Cardiac fibroblast (primary cell): ENCODE measurements at regions not wholly inside any gene's neighbourhood (a gene's known extent, or its start where the extent isn't known, plus 50 kb on each side); places are given as distances from the start of the nearest gene placed in this dataset.

Experiments
- DNase-seq, 2 donors: peaks; one replicate each; pipeline versions ENCODE4 v3.0.0 to v3.0.0-alpha.2; 2010; ENCODE audit warnings: low read depth in 2 of 2
- H3K4me3 ChIP-seq, 2 donors: replicated peaks in 1 of 2; 1 replicate in 1 of 2; 2 replicates in 1 of 2; pipeline ENCODE4 v1.5.1; 2011; ENCODE audit warnings: low read depth in 2 of 2, low read length in 2 of 2, mild to moderate bottlenecking in 2 of 2, moderate library complexity in 1 of 2
- TF ChIP-seq, protein P1 (sequence below): IDR thresholded peaks from one replicate; pipeline ENCODE4 v1.5.1; 2011; ENCODE audit warnings: low read depth, mild to moderate bottlenecking, low read length, inconsistent platforms

GRCh38 chr20:6845141-6845540, 77.7 kb downstream of the BMP2 start:
- no peak overlapping the region for H3K4me3 ChIP-seq
- no peak for DNase-seq
- TF ChIP-seq, protein P1, sequence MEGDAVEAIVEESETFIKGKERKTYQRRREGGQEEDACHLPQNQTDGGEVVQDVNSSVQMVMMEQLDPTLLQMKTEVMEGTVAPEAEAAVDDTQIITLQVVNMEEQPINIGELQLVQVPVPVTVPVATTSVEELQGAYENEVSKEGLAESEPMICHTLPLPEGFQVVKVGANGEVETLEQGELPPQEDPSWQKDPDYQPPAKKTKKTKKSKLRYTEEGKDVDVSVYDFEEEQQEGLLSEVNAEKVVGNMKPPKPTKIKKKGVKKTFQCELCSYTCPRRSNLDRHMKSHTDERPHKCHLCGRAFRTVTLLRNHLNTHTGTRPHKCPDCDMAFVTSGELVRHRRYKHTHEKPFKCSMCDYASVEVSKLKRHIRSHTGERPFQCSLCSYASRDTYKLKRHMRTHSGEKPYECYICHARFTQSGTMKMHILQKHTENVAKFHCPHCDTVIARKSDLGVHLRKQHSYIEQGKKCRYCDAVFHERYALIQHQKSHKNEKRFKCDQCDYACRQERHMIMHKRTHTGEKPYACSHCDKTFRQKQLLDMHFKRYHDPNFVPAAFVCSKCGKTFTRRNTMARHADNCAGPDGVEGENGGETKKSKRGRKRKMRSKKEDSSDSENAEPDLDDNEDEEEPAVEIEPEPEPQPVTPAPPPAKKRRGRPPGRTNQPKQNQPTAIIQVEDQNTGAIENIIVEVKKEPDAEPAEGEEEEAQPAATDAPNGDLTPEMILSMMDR, result no peak

DNA sequence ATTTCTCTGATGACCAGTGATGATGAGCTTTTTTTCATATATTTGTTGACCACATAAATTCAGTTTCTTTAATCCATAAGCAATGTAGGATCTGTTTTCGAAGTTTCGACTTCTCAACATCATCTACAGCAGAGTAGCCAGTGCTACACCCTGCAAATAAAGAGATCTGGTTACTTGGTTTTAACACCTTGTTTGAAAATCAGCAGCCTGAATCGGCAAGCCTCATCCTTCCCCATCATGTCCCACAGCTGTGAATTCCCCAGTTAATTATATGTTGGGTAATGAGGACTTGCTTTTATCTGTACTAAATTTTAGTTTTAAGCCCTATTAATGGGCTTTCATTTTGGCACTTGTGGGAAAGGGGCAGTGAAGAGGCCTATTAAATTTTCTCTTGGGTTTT, 80.6 kb downstream of the BMP2 start:
- TF ChIP-seq, protein P1, result no peak
- DNase-seq, result no peak

GRCh38 chr20:6848992-6849391, 81.5 kb downstream of the BMP2 start:
- DNase-seq, result no peak
- no peak overlapping the region for H3K4me3 ChIP-seq
- TF ChIP-seq, protein P1, result no peak

More for the DNA sequence above, 80.6 kb downstream of the BMP2 start:
- no peak overlapping the region for H3K4me3 ChIP-seq

- no peak overlapping the region for H3K4me3 ChIP-seq
- no peak for DNase-seq
These were observed 83.7 kb downstream of the BMP2 start for GRCh38 chr20:6851136-6851535.

DNA sequence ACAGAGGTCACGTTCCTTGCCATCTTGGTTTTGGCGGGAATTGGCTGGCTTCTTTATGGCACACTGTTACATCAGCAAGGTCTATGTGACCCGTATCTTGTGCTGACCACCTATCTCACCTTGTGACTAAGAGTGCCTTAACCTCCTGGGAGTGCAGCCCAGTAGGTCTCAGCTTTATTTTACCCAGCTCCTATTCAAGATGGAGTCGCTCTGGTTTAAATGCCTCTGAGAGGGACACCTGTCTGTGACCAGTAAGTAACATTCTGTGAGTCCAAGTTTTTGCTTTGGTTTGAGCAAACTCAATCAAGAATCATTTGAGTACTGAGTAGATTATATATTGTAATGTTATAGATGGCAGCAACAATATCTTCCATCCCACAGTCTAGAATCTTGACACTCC, 85.0 kb downstream of the BMP2 start:
- H3K4me3 ChIP-seq, result no peak overlapping the region
- TF ChIP-seq, protein P1, result no peak
- DNase-seq, result no peak

More at GRCh38 chr20:6851136-6851535, 83.7 kb downstream of the BMP2 start:
- TF ChIP-seq, protein P1, result no peak

- TF ChIP-seq, protein P1, result no peak
- H3K4me3 ChIP-seq, result no peak overlapping the region
- DNase-seq, result no peak
These were observed 87.6 kb downstream of the BMP2 start for GRCh38 chr20:6855104-6855503.

GRCh38 chr20:6855796-6856195, 88.3 kb downstream of the BMP2 start:
- no peak overlapping the region for H3K4me3 ChIP-seq
- TF ChIP-seq, protein P1, result no peak
- DNase-seq, result no peak
